Aorta (tissue), 5 donors: ENCODE measurements at regions not wholly inside any gene's neighbourhood (a gene's known extent, or its start where the extent isn't known, plus 50 kb on each side); places are given as distances from the start of the nearest gene placed in this dataset.
"Not testable (repeated sequence)": the region's sequence is repeated elsewhere in the genome, so short reads cannot be mapped to it uniquely, and the experiment has no call there.

Source experiments
- ATAC-seq: fragments of 200-7000 bp; cut with Tn5 transposase; one replicate; pipeline ENCODE4 v1.9.1; 2022; ENCODE audit warnings: moderate library complexity; ENCODE audit not compliant: low FRiP score
- DNase-seq, 2 donors: peaks; one replicate each; pipeline ENCODE4 v3.0.0-alpha.2; 2020
- H3K27ac ChIP-seq, 2 donors: one replicate each; pipeline ENCODE4 v1.5.1; 2013; ENCODE audit warnings: low read length in 2 of 2, mild to moderate bottlenecking in 2 of 2, moderate library complexity in 2 of 2, control low read depth in 1 of 2, inconsistent platforms in 1 of 2, low read depth in 1 of 2
- H3K27me3 ChIP-seq, 2 donors: one replicate each; pipeline ENCODE4 v1.6.1; 2013; ENCODE audit warnings: control low read depth in 1 of 2, low read length in 1 of 2, mild to moderate bottlenecking in 1 of 2, moderate library complexity in 1 of 2; ENCODE audit not compliant: insufficient read depth in 2 of 2, control insufficient read depth in 1 of 2
- H3K36me3 ChIP-seq, 2 donors: one replicate each; pipeline ENCODE4 v1.6.1; 2013; ENCODE audit warnings: control low read depth in 1 of 2, low read length in 1 of 2, mild to moderate bottlenecking in 1 of 2; ENCODE audit not compliant: insufficient read depth in 2 of 2, control insufficient read depth in 1 of 2
- H3K4me1 ChIP-seq, 2 donors: one replicate each; pipeline ENCODE4 v1.6.1; 2013; ENCODE audit warnings: low read length in 2 of 2, control low read depth in 1 of 2, mild to moderate bottlenecking in 1 of 2, moderate library complexity in 1 of 2; ENCODE audit not compliant: insufficient read depth in 2 of 2, control insufficient read depth in 1 of 2
- H3K4me3 ChIP-seq, 2 donors: one replicate each; pipeline ENCODE4 v1.5.1; 2013; ENCODE audit warnings: low read length in 2 of 2, control low read depth in 1 of 2, mild to moderate bottlenecking in 1 of 2
- H3K9me3 ChIP-seq: one replicate; pipeline ENCODE4 v1.6.1; 2013; ENCODE audit warnings: mild to moderate bottlenecking, low read length; ENCODE audit not compliant: control insufficient read depth
- WGBS, 2 donors: extraction: QIAGEN DNeasy Blood & Tissue Kit; methylation state at CpG; one replicate each; pipeline ENCODE4 v1.1.7; 2013; 5-methylcytosine and 5-hydroxymethylcytosine counted together
- intact Hi-C, 2 donors: fragments of 100-400 bp; cut with DNase I; formaldehyde crosslinking; loops; one replicate each; pipeline versions ENCODE4 v1.14.2 to v1.15.0; 2022
- donor health status: healthy with polysubstance abuse.
- donor health status: Bipolar disorder and iron deficiency.
- donor health status: DM: no; HTN: no; CAD: no.
- donor health status: DM: no; HTN: no; CAD: no.
- donor health status: DM: yes; HTN: yes; CAD: no.

GRCh38 chr7:68720697-68721096, 877.6 kb upstream of the AUTS2 start:
- Histone ChIP-seq H3K4me1 (no peaks in the 10 kb centered on the region), H3K27ac (no peak overlapping the region), H3K27me3 (no peaks in the 10 kb centered on the region), H3K9me3 (no peaks in the 10 kb centered on the region), H3K36me3 (no peaks in the 10 kb centered on the region), H3K4me3 (no peak overlapping the region)
- intact Hi-C loops = no loop called here
- ATAC-seq (no peak), DNase-seq (no peak)
- 41 to 54% methylated on average over 5 of the region's 5 CpGs for WGBS, 2 donors

- Histone ChIP-seq H3K27ac (no peak overlapping the region), H3K27me3 (no peaks in the 10 kb centered on the region), H3K4me1 (no peaks in the 10 kb centered on the region), H3K4me3 (no peak overlapping the region), H3K36me3 (no peaks in the 10 kb centered on the region), H3K9me3 (no peaks in the 10 kb centered on the region)
- ATAC-seq = no peak
- WGBS, 2 donors = 75 to 93% methylated on average over 1 of the region's 1 CpG
- intact Hi-C loops = no loop called here
- DNase-seq = no peak
Observed at GRCh38 chr7:68722044-68722443, 876.2 kb upstream of the AUTS2 start.

GRCh38 chr7:68724965-68725364, 873.3 kb upstream of the AUTS2 start:
- Histone ChIP-seq H3K9me3 (no peaks in the 10 kb centered on the region), H3K4me3 (no peak overlapping the region), H3K4me1 (no peaks in the 10 kb centered on the region), H3K36me3 (no peaks in the 10 kb centered on the region), H3K27ac (no peak overlapping the region), H3K27me3 (peaks cover 0 to 1% of the 10 kb centered on the region in 2 donors)
- intact Hi-C loops = no loop called here
- no peak for DNase-seq
- 55 to 63% methylated on average over 6 of the region's 6 CpGs for WGBS, 2 donors
- ATAC-seq = no peak

- WGBS, 2 donors = 71 to 81% methylated on average over 12 of the region's 12 CpGs
- Histone ChIP-seq H3K27ac (no peak overlapping the region), H3K36me3 (no peaks in the 10 kb centered on the region), H3K9me3 (peaks cover 1% of the 10 kb centered on the region), H3K4me1 (no peaks in the 10 kb centered on the region), H3K4me3 (no peak overlapping the region), H3K27me3 (peaks cover 0 to 1% of the 10 kb centered on the region in 2 donors)
- intact Hi-C loops = no loop called here
- DNase-seq (no peak), ATAC-seq (no peak)
Observed at GRCh38 chr7:68725843-68726785, 872.2 kb upstream of the AUTS2 start.

- intact Hi-C loops, H3K9me3 ChIP-seq, DNase-seq, H3K36me3 ChIP-seq, H3K27me3 ChIP-seq, H3K4me1 ChIP-seq, H3K27ac ChIP-seq, H3K4me3 ChIP-seq, ATAC-seq: not testable (repeated sequence)
- 83 to 84% methylated on average over 6 of the region's 6 CpGs for WGBS, 2 donors
Observed at GRCh38 chr7:68728720-68729119, 869.6 kb upstream of the AUTS2 start.

GRCh38 chr7:68729371-68729770, 868.9 kb upstream of the AUTS2 start:
- 68 to 74% methylated on average over 7 of the region's 7 CpGs for WGBS, 2 donors
- DNase-seq (no peak), ATAC-seq (no peak)
- no peak overlapping the region for H3K4me3 ChIP-seq
- intact Hi-C loops = no loop called here
- H3K9me3 ChIP-seq = peaks cover 1% of the 10 kb centered on the region
- no peak overlapping the region for H3K27ac ChIP-seq
- peaks cover 0 to 1% of the 10 kb centered on the region in 2 donors for H3K27me3 ChIP-seq
- no peaks in the 10 kb centered on the region for H3K36me3 ChIP-seq
- no peaks in the 10 kb centered on the region for H3K4me1 ChIP-seq

GRCh38 chr7:68730194-68730593, 868.1 kb upstream of the AUTS2 start:
- ATAC-seq (no peak), DNase-seq (no peak)
- 67 to 77% methylated on average over 2 of the region's 2 CpGs for WGBS, 2 donors
- H3K27ac ChIP-seq = no peak overlapping the region
- peaks cover 1% of the 10 kb centered on the region for H3K9me3 ChIP-seq
- no peaks in the 10 kb centered on the region for H3K36me3 ChIP-seq
- H3K4me1 ChIP-seq = no peaks in the 10 kb centered on the region
- intact Hi-C loops = no loop called here
- H3K4me3 ChIP-seq = no peak overlapping the region
- H3K27me3 ChIP-seq = peaks cover 0 to 1% of the 10 kb centered on the region in 2 donors

- Histone ChIP-seq H3K36me3 (no peaks in the 10 kb centered on the region), H3K9me3 (peaks cover 1% of the 10 kb centered on the region), H3K27me3 (peaks cover 0 to 1% of the 10 kb centered on the region in 2 donors), H3K27ac (no peak overlapping the region), H3K4me3 (no peak overlapping the region), H3K4me1 (no peaks in the 10 kb centered on the region)
- no peak for ATAC-seq
- no peak for DNase-seq
- intact Hi-C loops = no loop called here
Observed at GRCh38 chr7:68730964-68731363, 867.3 kb upstream of the AUTS2 start.
